ENCODE measurements at regions not wholly inside any gene's neighbourhood (a gene's known extent, or its start where the extent isn't known, plus 50 kb on each side); places are given as distances from the start of the nearest gene placed in this dataset.

DNA sequence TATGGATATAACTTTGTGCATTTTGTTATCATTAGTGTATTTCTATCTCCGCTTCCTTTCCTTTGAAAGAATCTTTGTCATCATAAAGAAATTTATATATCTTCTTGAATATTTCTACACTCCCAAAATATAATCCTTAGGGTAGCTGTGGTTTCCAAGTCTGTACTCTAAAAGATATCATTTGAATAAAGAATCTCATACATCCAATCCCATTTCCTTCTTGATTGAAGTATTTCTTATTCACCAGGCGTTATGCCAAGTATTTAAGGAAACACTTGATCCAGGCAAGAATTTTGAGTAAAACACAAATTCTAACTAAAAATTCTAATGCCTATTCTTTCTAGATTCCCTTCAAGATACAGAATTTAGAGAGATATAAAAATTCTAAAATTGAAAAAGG is 821.8 kb downstream of the GALC start:
- no peak overlapping the region for H3K56ac ChIP-seq (ENCODE audit: extremely low read depth, insufficient read depth, low read length)
- TF ChIP-seq MAZ (IDR thresholded peaks at IDR 0.05; ENCODE audit: borderline replicate concordance, low read depth, low read length) (no peak), CEBPB (IDR thresholded peaks at IDR 0.05; ENCODE audit: low read depth, low read length) (no peak), NFE2L2 (IDR thresholded peaks at IDR 0.05; ENCODE audit: low read depth, low read length) (no peak), RFX5 (IDR thresholded peaks at IDR 0.05; ENCODE audit: low read depth, low read length) (no peak), RCOR1 (IDR thresholded peaks at IDR 0.05; ENCODE audit: insufficient replicate concordance, low read length) (no peak), BHLHE40 (IDR thresholded peaks at IDR 0.05; ENCODE audit: low read depth, low read length) (no peak), MAFK (IDR thresholded peaks at IDR 0.05; ENCODE audit: low read depth, low read length) (no peak), RAD21 (IDR thresholded peaks at IDR 0.05; ENCODE audit: low read length) (no peak), CHD1 (IDR thresholded peaks at IDR 0.05; ENCODE audit: low read depth, low read length) (no peak), SMC3 (IDR thresholded peaks at IDR 0.05; ENCODE audit: low read depth, low read length) (no peak), FOS (IDR thresholded peaks at IDR 0.05; ENCODE audit: low read depth, low read length) (no peak)
- TF ChIP-seq, protein P1, sequence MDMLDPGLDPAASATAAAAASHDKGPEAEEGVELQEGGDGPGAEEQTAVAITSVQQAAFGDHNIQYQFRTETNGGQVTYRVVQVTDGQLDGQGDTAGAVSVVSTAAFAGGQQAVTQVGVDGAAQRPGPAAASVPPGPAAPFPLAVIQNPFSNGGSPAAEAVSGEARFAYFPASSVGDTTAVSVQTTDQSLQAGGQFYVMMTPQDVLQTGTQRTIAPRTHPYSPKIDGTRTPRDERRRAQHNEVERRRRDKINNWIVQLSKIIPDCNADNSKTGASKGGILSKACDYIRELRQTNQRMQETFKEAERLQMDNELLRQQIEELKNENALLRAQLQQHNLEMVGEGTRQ (IDR thresholded peaks at IDR 0.05; ENCODE audit: low read depth, low read length): no peak
- TF ChIP-seq, protein P2, sequence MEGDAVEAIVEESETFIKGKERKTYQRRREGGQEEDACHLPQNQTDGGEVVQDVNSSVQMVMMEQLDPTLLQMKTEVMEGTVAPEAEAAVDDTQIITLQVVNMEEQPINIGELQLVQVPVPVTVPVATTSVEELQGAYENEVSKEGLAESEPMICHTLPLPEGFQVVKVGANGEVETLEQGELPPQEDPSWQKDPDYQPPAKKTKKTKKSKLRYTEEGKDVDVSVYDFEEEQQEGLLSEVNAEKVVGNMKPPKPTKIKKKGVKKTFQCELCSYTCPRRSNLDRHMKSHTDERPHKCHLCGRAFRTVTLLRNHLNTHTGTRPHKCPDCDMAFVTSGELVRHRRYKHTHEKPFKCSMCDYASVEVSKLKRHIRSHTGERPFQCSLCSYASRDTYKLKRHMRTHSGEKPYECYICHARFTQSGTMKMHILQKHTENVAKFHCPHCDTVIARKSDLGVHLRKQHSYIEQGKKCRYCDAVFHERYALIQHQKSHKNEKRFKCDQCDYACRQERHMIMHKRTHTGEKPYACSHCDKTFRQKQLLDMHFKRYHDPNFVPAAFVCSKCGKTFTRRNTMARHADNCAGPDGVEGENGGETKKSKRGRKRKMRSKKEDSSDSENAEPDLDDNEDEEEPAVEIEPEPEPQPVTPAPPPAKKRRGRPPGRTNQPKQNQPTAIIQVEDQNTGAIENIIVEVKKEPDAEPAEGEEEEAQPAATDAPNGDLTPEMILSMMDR (conservative IDR thresholded peaks at IDR 0.05; ENCODE audit: low read depth, low read length): no peak
- TF ChIP-seq, protein P3, sequence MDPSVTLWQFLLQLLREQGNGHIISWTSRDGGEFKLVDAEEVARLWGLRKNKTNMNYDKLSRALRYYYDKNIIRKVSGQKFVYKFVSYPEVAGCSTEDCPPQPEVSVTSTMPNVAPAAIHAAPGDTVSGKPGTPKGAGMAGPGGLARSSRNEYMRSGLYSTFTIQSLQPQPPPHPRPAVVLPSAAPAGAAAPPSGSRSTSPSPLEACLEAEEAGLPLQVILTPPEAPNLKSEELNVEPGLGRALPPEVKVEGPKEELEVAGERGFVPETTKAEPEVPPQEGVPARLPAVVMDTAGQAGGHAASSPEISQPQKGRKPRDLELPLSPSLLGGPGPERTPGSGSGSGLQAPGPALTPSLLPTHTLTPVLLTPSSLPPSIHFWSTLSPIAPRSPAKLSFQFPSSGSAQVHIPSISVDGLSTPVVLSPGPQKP (IDR thresholded peaks at IDR 0.05; ENCODE audit: borderline replicate concordance, low read depth, low read length): no peak
- in situ Hi-C loops (cut with MboI; ENCODE audit: low sequenced_read_pairs) (no loop called here), intact Hi-C loops (cut with micrococcal nuclease) (no loop called here), dilution Hi-C loops (cut with HindIII; ENCODE audit: low sequenced_read_pairs, unreplicated experiment) (no loop called here)
- no peak overlapping the region for H2BK120ac ChIP-seq (ENCODE audit: low read depth, low read length)
- H3K4me1 ChIP-seq (ENCODE audit: control insufficient read depth, insufficient read depth, low read length): no peaks in the 10 kb centered on the region
- H3K14ac ChIP-seq (replicated peaks; ENCODE audit: low read depth, low read length): no peak overlapping the region
- no peaks in the 10 kb centered on the region for H4K20me1 ChIP-seq (ENCODE audit: insufficient read depth, low read length)
- no peak overlapping the region for H2AK9ac ChIP-seq (replicated peaks; ENCODE audit: low read depth, low read length, poor library complexity)
- no peaks in the 10 kb centered on the region for H3K27me3 ChIP-seq (ENCODE audit: control insufficient read depth, insufficient read depth, low read length)
- no peak overlapping the region for H2BK15ac ChIP-seq (ENCODE audit: low read depth, low read length)
- no peak overlapping the region for H4K8ac ChIP-seq (ENCODE audit: low read depth in 2 of 2, low read length in 2 of 2)
- no peak overlapping the region for H3K4me2 ChIP-seq (ENCODE audit: low read depth, low read length)
- no TSS peak for BruUV-seq (replicated peaks)
- H4K91ac ChIP-seq (ENCODE audit: insufficient read depth, low read depth, low read length): no peak overlapping the region
- H3K23ac ChIP-seq (ENCODE audit: low read depth, low read length): no peak overlapping the region
- no peak overlapping the region for H2BK5ac ChIP-seq (ENCODE audit: low read depth, low read length, poor library complexity, severe bottlenecking)
- ATAC-seq (ENCODE audit: low read depth) (no peak), DNase-seq (no peak)
- no peak overlapping the region for H2BK20ac ChIP-seq (ENCODE audit: low read depth, low read length)
- H2AK5ac ChIP-seq (ENCODE audit: low read depth, low read length): no peak overlapping the region
- no peaks in the 10 kb centered on the region for H3K79me1 ChIP-seq (ENCODE audit: low read depth in 1 of 2, low read length in 2 of 2)
- no peaks in the 10 kb centered on the region for H3K9me3 ChIP-seq (ENCODE audit: control insufficient read depth, insufficient read depth, low read length)
- H4K5ac ChIP-seq (ENCODE audit: low read depth, low read length): no peak overlapping the region
- ChIA-PET CTCF (no interaction called here), POLR2A (ENCODE audit: unreplicated experiment) (no interaction called here)
- no peak overlapping the region for H3K27ac ChIP-seq (ENCODE audit: insufficient read depth, low read length)
- no peak overlapping the region for H3K18ac ChIP-seq (ENCODE audit: low read depth, low read length)
- H3K4ac ChIP-seq (ENCODE audit: low read depth, low read length): no peak overlapping the region
- no peaks in the 10 kb centered on the region for H3K36me3 ChIP-seq (ENCODE audit: control insufficient read depth, insufficient read depth, low read length)
- H3K9ac ChIP-seq (ENCODE audit: low read depth, low read length): no peak overlapping the region
- H3K9me1 ChIP-seq (ENCODE audit: insufficient read depth, low read length): no peaks in the 10 kb centered on the region
- no peak overlapping the region for H2AFZ ChIP-seq (replicated peaks; ENCODE audit: low read length, poor library complexity)
- no CpG with 5 or more reads among the region's 2 CpGs for WGBS, 2 experiments (ENCODE audit: extremely low coverage in 2 of 2, insufficient read length in 1 of 2)
- no peak overlapping the region for H3K4me3 ChIP-seq (ENCODE audit: insufficient read depth, low read depth, low read length)

All from IMR-90 (cell line).